K562 (cell line): ENCODE measurements at regions not wholly inside any gene's neighbourhood (a gene's known extent, or its start where the extent isn't known, plus 50 kb on each side); places are given as distances from the start of the nearest gene placed in this dataset.

Experiments used
- ATAC-seq: fragments of 200-7000 bp; cut with Tn5 transposase; 3 replicates; pipeline ENCODE4 v1.9.1; 2020; ENCODE audit warnings: moderate library complexity
- BruUV-seq: library from RNA; stranded (reverse); fragments of 400-500 nt; replicated peaks from 2 replicates; lab custom pipeline; 2021; lab: Mats Ljungman, UMichigan
- CTCF ChIA-PET: fragments of 300-600 bp; formaldehyde crosslinking; extraction: SDS; loops from one replicate; lab custom pipeline; 2021; ENCODE audit warnings: low intra/inter-chr PET ratio; lab: Yijun Ruan, JAX
- POLR2A ChIA-PET: fragments of 300-600, 350-650 bp; sonication (Branson Sonifier 250); formaldehyde crosslinking; extraction: SDS; loops from one replicate; lab custom pipeline; 2021; ENCODE audit warnings: antibody characterized with exemption, inconsistent platforms; lab: Yijun Ruan, JAX
- DNase-seq, 4 experiments: peaks; one replicate each; pipeline versions ENCODE4 v3.0.0 to v3.0.0-alpha.2; 2011 to 2018; ENCODE audit warnings: low spot score in 3 of 4, mixed read lengths in 3 of 4; ENCODE audit errors: extremely low read depth in 1 of 4
- FAIRE-seq: peaks from 2 replicates; lab custom pipeline; 2011; peaks lifted over from hg19 to GRCh38; lab: Jason Lieb, UNC
- H2AFZ ChIP-seq: 2 replicates; pipeline ENCODE4 v1.6.0; 2011; ENCODE audit warnings: low read depth, low read length, control low read depth, inconsistent platforms
- H3K27ac ChIP-seq: fragments of 200-600 bp; 3 replicates; pipeline ENCODE4 v1.8.0; 2011; ENCODE audit warnings: low read depth, mild to moderate bottlenecking, control low read depth, inconsistent platforms, low read length, moderate library complexity, mixed read lengths; ENCODE audit errors: extremely low read depth
- H3K27me3 ChIP-seq, 2 experiments: fragments of 300-600 bp in 1 of 2; 2 replicates in 1 of 2; 3 replicates in 1 of 2; pipeline versions ENCODE4 v1.6.0 to v1.8.0; 2011; ENCODE audit warnings: inconsistent platforms in 2 of 2, low read length in 2 of 2, mild to moderate bottlenecking in 1 of 2, mixed read lengths in 1 of 2, moderate library complexity in 1 of 2; ENCODE audit not compliant: control insufficient read depth in 2 of 2, insufficient read depth in 2 of 2
- H3K36me3 ChIP-seq: fragments of 300-600 bp; 3 replicates; pipeline ENCODE4 v1.8.0; 2011; ENCODE audit warnings: mild to moderate bottlenecking, low read length, inconsistent platforms; ENCODE audit not compliant: control insufficient read depth, insufficient read depth
- H3K4me1 ChIP-seq, 2 experiments: fragments of 200-600 bp in 1 of 2; replicated peaks in 1 of 2; 2 replicates in 1 of 2; 3 replicates in 1 of 2; pipeline versions ENCODE4 v1.5.1 to v1.8.0; 2011; ENCODE audit warnings: inconsistent platforms in 2 of 2, low read length in 2 of 2, mild to moderate bottlenecking in 1 of 2, mixed read lengths in 1 of 2, moderate library complexity in 1 of 2; ENCODE audit not compliant: control insufficient read depth in 2 of 2, insufficient read depth in 2 of 2
- H3K4me2 ChIP-seq: 2 replicates; pipeline ENCODE4 v1.6.1; 2011; ENCODE audit warnings: low read length, control low read depth, inconsistent platforms, mixed read lengths; ENCODE audit not compliant: insufficient read depth
- H3K4me3 ChIP-seq: fragments of 200-600 bp; sonication (generic), shearing (Covaris generic); 2 replicates; pipeline ENCODE4 v1.5.1; 2016; ENCODE audit warnings: control low read depth, inconsistent platforms
- H3K79me2 ChIP-seq: fragments of 200-600 bp; 3 replicates; pipeline ENCODE4 v1.8.0; 2011; ENCODE audit warnings: low read length, inconsistent platforms; ENCODE audit not compliant: control insufficient read depth, insufficient read depth
- H3K9ac ChIP-seq, 2 experiments: 2 replicates each; pipeline versions ENCODE4 v1.6.0 to v1.6.1; 2011; ENCODE audit warnings: low read depth in 2 of 2, low read length in 2 of 2, control low read depth in 1 of 2, inconsistent platforms in 1 of 2, mild to moderate bottlenecking in 1 of 2, mixed read lengths in 1 of 2; ENCODE audit not compliant: insufficient read depth in 1 of 2
- H3K9me1 ChIP-seq: one replicate; pipeline ENCODE4 v1.6.0; 2011; ENCODE audit warnings: inconsistent platforms, mild to moderate bottlenecking, low read length, moderate library complexity; ENCODE audit not compliant: control insufficient read depth, insufficient read depth
- H3K9me3 ChIP-seq: replicated peaks from 2 replicates; pipeline ENCODE4 v1.5.1; 2011; ENCODE audit warnings: low read depth, low read length, inconsistent platforms; ENCODE audit not compliant: control insufficient read depth, insufficient read depth
- H4K20me1 ChIP-seq: replicated peaks from 2 replicates; pipeline ENCODE4 v1.6.1; 2011; ENCODE audit warnings: low read length, inconsistent platforms, mixed read lengths; ENCODE audit not compliant: control insufficient read depth, insufficient read depth
- ARNT ChIP-seq, 2 experiments: fragments of 450-650 bp; IDR thresholded peaks; 2 replicates each; pipeline ENCODE4 v1.6.1; 2016; ENCODE audit warnings: mild to moderate bottlenecking in 1 of 2
- BCL6 ChIP-seq: fragments of 250-450 bp; sonication (Bioruptor Pico); IDR thresholded peaks from 2 replicates; pipeline ENCODE4 v1.4.0; 2020
- CEBPB ChIP-seq: fragments of 450-650 bp; IDR thresholded peaks from 2 replicates; pipeline ENCODE4 v1.6.1; 2016; ENCODE audit warnings: missing genetic modification characterization, missing compliant biosample characterization
- MNT ChIP-seq, 2 experiments: fragments of 450-650 bp; conservative IDR thresholded peaks; 2 replicates each; pipeline ENCODE4 v1.6.1; 2017; ENCODE audit warnings: mild to moderate bottlenecking in 2 of 2, moderate library complexity in 2 of 2
- NR4A1 ChIP-seq, 2 experiments: fragments of 250-450 bp in 1 of 2; fragments of 450-650 bp in 1 of 2; sonication (Bioruptor Pico) in 1 of 2; IDR thresholded peaks; 2 replicates each; pipeline versions ENCODE4 v1.4.0 to v1.6.1; 2016 to 2020; ENCODE audit warnings: mild to moderate bottlenecking in 2 of 2, missing compliant biosample characterization in 1 of 2, missing genetic modification characterization in 1 of 2, moderate library complexity in 1 of 2
- PHF21A ChIP-seq: fragments of 450-650 bp; IDR thresholded peaks from 2 replicates; pipeline ENCODE4 v1.6.1; 2017; ENCODE audit warnings: low read depth, borderline replicate concordance
- SIX5 ChIP-seq, 2 experiments: IDR thresholded peaks; 2 replicates each; pipeline ENCODE4 v1.6.1; 2011; ENCODE audit warnings: low read length in 2 of 2, borderline replicate concordance in 1 of 2, low read depth in 1 of 2, mild to moderate bottlenecking in 1 of 2, moderate library complexity in 1 of 2; ENCODE audit not compliant: insufficient read depth in 1 of 2
- SMARCA5 ChIP-seq: fragments of 450-650 bp; IDR thresholded peaks from 2 replicates; pipeline ENCODE4 v1.6.1; 2016
- SMARCB1 ChIP-seq: IDR thresholded peaks from 2 replicates; pipeline ENCODE4 v1.6.1; 2011; ENCODE audit warnings: improper control_type of control experiment, low read depth; ENCODE audit not compliant: insufficient read length
- SNIP1 ChIP-seq: fragments of 450-650 bp; IDR thresholded peaks from 2 replicates; pipeline ENCODE4 v1.7.1; 2017; ENCODE audit warnings: low read depth, mild to moderate bottlenecking
- SP2 ChIP-seq: IDR thresholded peaks from 2 replicates; pipeline ENCODE4 v1.6.1; 2011; ENCODE audit warnings: mild to moderate bottlenecking, low read depth, low read length, moderate library complexity; ENCODE audit not compliant: poor library complexity, severe bottlenecking; ENCODE audit errors: extremely low read depth
- TARDBP ChIP-seq: fragments of 450-650 bp; IDR thresholded peaks from 2 replicates; pipeline ENCODE4 v1.6.1; 2016
- ZFX ChIP-seq: sonication (generic); formaldehyde crosslinking; IDR thresholded peaks from 2 replicates; pipeline ENCODE4 v1.8.0; 2022; ENCODE audit warnings: mild to moderate bottlenecking, missing genetic modification reagents, moderate library complexity
- ZNF121 ChIP-seq: sonication (generic); formaldehyde crosslinking; conservative IDR thresholded peaks from 2 replicates; pipeline ENCODE4 v1.8.0; 2022; ENCODE audit warnings: missing genetic modification reagents
- ZNF431 ChIP-seq: sonication (generic); formaldehyde crosslinking; IDR thresholded peaks from 2 replicates; pipeline ENCODE4 v1.8.0; 2022; ENCODE audit warnings: mild to moderate bottlenecking, missing genetic modification reagents
- ZNF79 ChIP-seq: fragments of 250-450 bp; sonication (Bioruptor Pico); IDR thresholded peaks from 2 replicates; pipeline ENCODE4 v1.4.0; 2020; ENCODE audit warnings: low read depth, mild to moderate bottlenecking, moderate library complexity
- WGBS: fragments of 100-300 bp; shearing (Covaris generic); methylation state at CpG from one replicate; pipeline ENCODE4 v1.1.6; 2016; ENCODE audit warnings: low coverage, mixed read lengths; ENCODE audit not compliant: insufficient coverage; ENCODE audit errors: missing lambda C conversion rate; 5-methylcytosine and 5-hydroxymethylcytosine counted together
- in situ Hi-C: fragments of 300-500 bp; cut with MboI; formaldehyde crosslinking; loops from 4 replicates; pipeline ENCODE4 v1.15.0; 2018; ENCODE audit warnings: inconsistent platforms, mixed read lengths
- intact Hi-C: fragments of 100-400 bp; cut with micrococcal nuclease; formaldehyde crosslinking; loops from 2 replicates; pipeline ENCODE4 v1.14.2; 2022
- TF ChIP-seq, protein P1 (sequence below): fragments of 250-450 bp; sonication (Bioruptor Pico); IDR thresholded peaks from 2 replicates; pipeline ENCODE4 v1.4.0; 2020
- TF ChIP-seq, protein P2 (sequence below): sonication (generic); formaldehyde crosslinking; IDR thresholded peaks from 2 replicates; pipeline ENCODE4 v1.5.0; 2020; ENCODE audit warnings: missing genetic modification reagents

DNA sequence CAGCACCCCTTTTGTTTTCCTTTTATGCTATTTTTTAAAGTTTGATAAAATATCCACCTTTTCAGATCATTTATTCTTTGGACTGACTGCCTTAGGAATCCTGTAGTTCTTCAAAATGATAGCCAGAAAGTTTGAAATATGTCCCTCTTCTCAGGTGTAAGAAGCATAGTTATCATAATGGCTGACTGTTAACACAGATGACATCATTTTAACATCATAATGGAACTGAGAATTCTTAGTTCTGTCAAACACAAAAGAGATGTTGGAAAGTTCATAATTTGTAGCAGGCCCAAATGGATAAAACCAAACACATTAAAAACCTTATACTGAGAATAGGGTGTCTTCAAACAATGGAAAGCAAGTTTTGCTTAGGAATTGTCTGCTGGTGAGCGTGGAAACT is 1254.4 kb downstream of the ADGRL3 start:
- WGBS = 0% methylated on average over 1 of the region's 1 CpG
- DNase-seq = no peak
- H3K4me1 ChIP-seq = no peaks in the 10 kb centered on the region
- no peaks in the 10 kb centered on the region for H3K9me1 ChIP-seq
- H3K79me2 ChIP-seq = no peaks in the 10 kb centered on the region
- H3K9me3 ChIP-seq = no peaks in the 10 kb centered on the region; the same call in 1 of the 2 replicates
- no peaks in the 10 kb centered on the region for H3K27me3 ChIP-seq
- in situ Hi-C loops (no loop called here), intact Hi-C loops (no loop called here)
- no peak overlapping the region for H3K27ac ChIP-seq
- no peak for FAIRE-seq
- ChIA-PET CTCF (no interaction called here), POLR2A (no interaction called here)
- no peak overlapping the region for H3K4me3 ChIP-seq
- H2AFZ ChIP-seq = no peak overlapping the region
- H4K20me1 ChIP-seq = no peaks in the 10 kb centered on the region
- H3K9ac ChIP-seq = no peak overlapping the region
- no peak for ATAC-seq
- no peaks in the 10 kb centered on the region for H3K36me3 ChIP-seq
- H3K4me2 ChIP-seq = no peak overlapping the region
- TF ChIP-seq PHF21A (no peak), ZNF431 (CRISPR knock-in tag) (no peak), SNIP1 (no peak), ZNF121 (no peak), ZFX (CRISPR knock-in tag) (no peak), TARDBP (no peak), SMARCB1 (no peak), SMARCA5 (no peak), ARNT (IDR thresholded peaks at IDR 0.05) (no peak), NR4A1 (CRISPR knock-in tag; IDR thresholded peaks at IDR 0.05) (no peak), NR4A1 (tag; IDR thresholded peaks at IDR 0.05) (no peak), SIX5 (IDR thresholded peaks at IDR 0.05; ENCODE audit: borderline replicate concordance in 1 of 2, insufficient read depth in 1 of 2, low read depth in 1 of 2, low read length in 2 of 2) (no peak), ZNF79 (CRISPR knock-in tag) (no peak), BCL6 (CRISPR knock-in tag) (no peak), SP2 (no peak), CEBPB (tag) (no peak), MNT (conservative IDR thresholded peaks at IDR 0.05) (no peak)
- TF ChIP-seq, protein P1, sequence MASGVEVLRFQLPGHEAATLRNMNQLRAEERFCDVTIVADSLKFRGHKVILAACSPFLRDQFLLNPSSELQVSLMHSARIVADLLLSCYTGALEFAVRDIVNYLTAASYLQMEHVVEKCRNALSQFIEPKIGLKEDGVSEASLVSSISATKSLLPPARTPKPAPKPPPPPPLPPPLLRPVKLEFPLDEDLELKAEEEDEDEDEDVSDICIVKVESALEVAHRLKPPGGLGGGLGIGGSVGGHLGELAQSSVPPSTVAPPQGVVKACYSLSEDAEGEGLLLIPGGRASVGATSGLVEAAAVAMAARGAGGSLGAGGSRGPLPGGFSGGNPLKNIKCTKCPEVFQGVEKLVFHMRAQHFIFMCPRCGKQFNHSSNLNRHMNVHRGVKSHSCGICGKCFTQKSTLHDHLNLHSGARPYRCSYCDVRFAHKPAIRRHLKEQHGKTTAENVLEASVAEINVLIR (CRISPR knock-in tag) = no peak
- TF ChIP-seq, protein P2, sequence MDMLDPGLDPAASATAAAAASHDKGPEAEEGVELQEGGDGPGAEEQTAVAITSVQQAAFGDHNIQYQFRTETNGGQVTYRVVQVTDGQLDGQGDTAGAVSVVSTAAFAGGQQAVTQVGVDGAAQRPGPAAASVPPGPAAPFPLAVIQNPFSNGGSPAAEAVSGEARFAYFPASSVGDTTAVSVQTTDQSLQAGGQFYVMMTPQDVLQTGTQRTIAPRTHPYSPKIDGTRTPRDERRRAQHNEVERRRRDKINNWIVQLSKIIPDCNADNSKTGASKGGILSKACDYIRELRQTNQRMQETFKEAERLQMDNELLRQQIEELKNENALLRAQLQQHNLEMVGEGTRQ (CRISPR knock-in tag) = no peak
- BruUV-seq = no TSS peak
